B cell (primary cell): ENCODE measurements at regions not wholly inside any gene's neighbourhood (a gene's known extent, or its start where the extent isn't known, plus 50 kb on each side); places are given as distances from the start of the nearest gene placed in this dataset.

ENCODE experiments used
- ATAC-seq: fragments of 200-7000 bp; cut with Tn5 transposase; one replicate; pipeline ENCODE4 v1.10.0; 2021; ENCODE audit warnings: low read depth, mild to moderate bottlenecking, moderate number of reproducible peaks, moderate library complexity
- CTCF ChIA-PET: fragments of 350-600 bp; sonication (Branson Sonifier 250); formaldehyde crosslinking; loops from one replicate; lab custom pipeline; 2021; ENCODE audit warnings: antibody characterized with exemption, inconsistent platforms; lab: Charles Lee
- POLR2A ChIA-PET: fragments of 350-600 bp; sonication (Branson Sonifier 250); formaldehyde crosslinking; loops from one replicate; lab custom pipeline; 2021; ENCODE audit warnings: antibody characterized with exemption; lab: Charles Lee
- DNase-seq: peaks from one replicate; pipeline ENCODE4 v3.0.0; 2013
- H2AFZ ChIP-seq: 2 replicates; pipeline ENCODE4 v1.6.1; 2012; ENCODE audit warnings: mild to moderate bottlenecking, low read depth, low read length; ENCODE audit not compliant: insufficient read depth, poor library complexity, severe bottlenecking
- H3K27ac ChIP-seq, 2 donors: 1 replicate in 1 of 2; 2 replicates in 1 of 2; pipeline ENCODE4 v1.5.1; 2012 to 2013; ENCODE audit warnings: low read length in 2 of 2, mild to moderate bottlenecking in 2 of 2, moderate library complexity in 1 of 2
- H3K27me3 ChIP-seq, 4 experiments: fragments of 200-600 bp in 1 of 4; sonication (generic) in 1 of 4; replicated peaks in 1 of 4; 1 replicate in 2 of 4; 2 replicates in 2 of 4; pipeline versions ENCODE4 v1.6.1 to v1.7.0; 2013 to 2016; ENCODE audit warnings: low read length in 3 of 4, mild to moderate bottlenecking in 2 of 4, mixed read lengths in 1 of 4, moderate library complexity in 1 of 4; ENCODE audit not compliant: insufficient read depth in 4 of 4, control insufficient read depth in 3 of 4; ENCODE audit errors: control extremely low read depth in 1 of 4
- H3K36me3 ChIP-seq, 2 experiments: replicated peaks in 1 of 2; 1 replicate in 1 of 2; 2 replicates in 1 of 2; pipeline versions ENCODE4 v1.6.1 to v1.7.1; 2013; ENCODE audit warnings: low read length in 1 of 2; ENCODE audit not compliant: insufficient read depth in 2 of 2, control insufficient read depth in 1 of 2; ENCODE audit errors: control extremely low read depth in 1 of 2, extremely low read depth in 1 of 2
- H3K4me1 ChIP-seq, 2 donors: fragments of 200-600 bp in 1 of 2; sonication (generic) in 1 of 2; 1 replicate in 1 of 2; 2 replicates in 1 of 2; pipeline versions ENCODE4 v1.5.1 to v1.6.1; 2013 to 2017; ENCODE audit warnings: low read length in 2 of 2; ENCODE audit not compliant: control insufficient read depth in 2 of 2, insufficient read depth in 2 of 2
- H3K4me2 ChIP-seq: replicated peaks from 2 replicates; pipeline ENCODE3; 2012; ENCODE audit warnings: mild to moderate bottlenecking, low read depth, low read length; ENCODE audit not compliant: poor library complexity, severe bottlenecking
- H3K4me3 ChIP-seq, 5 experiments: fragments of 200-600 bp in 1 of 5; sonication (generic) in 1 of 5; 1 replicate in 3 of 5; 2 replicates in 2 of 5; pipeline versions ENCODE4 v1.5.1 to v1.7.0; 2011 to 2016; ENCODE audit warnings: low read length in 4 of 5, mild to moderate bottlenecking in 4 of 5, low read depth in 2 of 5, control low read depth in 1 of 5, moderate library complexity in 1 of 5; ENCODE audit not compliant: insufficient read depth in 1 of 5; ENCODE audit errors: control extremely low read depth in 1 of 5, extremely low read depth in 1 of 5
- H3K79me2 ChIP-seq: fragments of 200-600 bp; sonication (generic); one replicate; pipeline ENCODE4 v1.6.0; 2016; ENCODE audit warnings: low read length; ENCODE audit not compliant: control insufficient read depth, insufficient read depth
- H3K9ac ChIP-seq: fragments of 200-600 bp; sonication (generic); 2 replicates; pipeline ENCODE4 v1.6.1; 2017; ENCODE audit warnings: mild to moderate bottlenecking, low read length, moderate library complexity
- H3K9me3 ChIP-seq, 3 donors: one replicate each; pipeline versions ENCODE4 v1.6.1 to v1.7.1; 2013; ENCODE audit warnings: low read length in 2 of 3; ENCODE audit not compliant: control insufficient read depth in 2 of 3, insufficient read depth in 1 of 3; ENCODE audit errors: control extremely low read depth in 1 of 3
- H4K20me1 ChIP-seq: 2 replicates; pipeline ENCODE4 v1.6.0; 2012; ENCODE audit warnings: mild to moderate bottlenecking, low read length; ENCODE audit not compliant: insufficient read depth, control insufficient read depth, poor library complexity, severe bottlenecking
- H3K27ac Mint-ChIP-seq: one replicate; pipeline ENCODE4 v1.8.0; 2021; ENCODE audit warnings: mixed read lengths
- H3K27me3 Mint-ChIP-seq: one replicate; pipeline ENCODE4 v1.8.0; 2021; ENCODE audit warnings: mixed read lengths
- H3K4me1 Mint-ChIP-seq: one replicate; pipeline ENCODE4 v1.8.0; 2021; ENCODE audit warnings: mixed read lengths
- H3K4me3 Mint-ChIP-seq: one replicate; pipeline ENCODE4 v1.8.0; 2021; ENCODE audit warnings: mixed read lengths
- H3K9me3 Mint-ChIP-seq: one replicate; pipeline ENCODE4 v1.8.0; 2022; ENCODE audit warnings: mixed read lengths; ENCODE audit not compliant: insufficient read depth
- CTCF ChIP-seq: fragments of 200-600 bp; IDR thresholded peaks from one replicate; pipeline ENCODE4 v1.8.0; 2022; ENCODE audit warnings: antibody characterized with exemption, mild to moderate bottlenecking
- EZH2 ChIP-seq: IDR thresholded peaks from 2 replicates; pipeline ENCODE4 v1.6.1; 2012; ENCODE audit warnings: borderline replicate concordance, low read depth, mild to moderate bottlenecking, moderate library complexity, low read length; ENCODE audit not compliant: insufficient read depth, poor library complexity, severe bottlenecking
- WGBS: methylation state at CpG from one replicate; pipeline ENCODE4 v1.1.5; 2013; ENCODE audit warnings: missing lambda C conversion rate; ENCODE audit not compliant: insufficient coverage; 5-methylcytosine and 5-hydroxymethylcytosine counted together
- intact Hi-C: fragments of 100-400 bp; cut with micrococcal nuclease; formaldehyde crosslinking; loops from one replicate; pipeline ENCODE4 v1.10.0; 2022

GRCh38 chr21:35525443-35525842, 476.3 kb upstream of the RUNX1 start:
- Histone ChIP-seq H3K9me3 (no peaks in the 10 kb centered on the region), H3K4me1 (peaks cover 43 to 45% of the 10 kb centered on the region in 2 donors), H3K4me2 (peak overlapping the region; percentile 49), H3K36me3 (no peaks in the 10 kb centered on the region), H3K79me2 (no peaks in the 10 kb centered on the region), H2AFZ (peak overlapping the region; percentile 44), H3K9ac (peak overlapping the region; percentile 12), H3K4me3 (no peak overlapping the region), H3K27ac (peak overlapping the region; percentile 63 to 90), H4K20me1 (no peaks in the 10 kb centered on the region), H3K27me3 (no peaks in the 10 kb centered on the region)
- Mint-ChIP-seq H3K9me3 (no peaks in the 10 kb centered on the region), H3K27ac (peak overlapping the region; percentile 91), H3K4me3 (peak overlapping the region; percentile 49), H3K27me3 (no peaks in the 10 kb centered on the region), H3K4me1 (peaks cover 54% of the 10 kb centered on the region)
- no peak for TF ChIP-seq EZH2
- TF ChIP-seq CTCF, result no peak
- ChIA-PET CTCF (interaction anchor here (1.0 to 1.5 kb wide), 2 partner anchors 636 to 780 kb away, joined by 3 to 4 read pairs; no protein-coding TSS in a partner anchor), POLR2A (no interaction called here)
- DNase-seq (peak; percentile 77), ATAC-seq (peak; percentile 61)
- WGBS, result 0% methylated on average over 1 of the region's 2 CpGs
- intact Hi-C loops, result loop anchor here (5.0 to 10.0 kb wide), 2 partner anchors 88 to 641 kb away; no protein-coding TSS in a partner anchor

GRCh38 chr21:35521852-35522505, 472.9 kb upstream of the RUNX1 start:
- Histone ChIP-seq H3K27me3 (peaks cover 0 to 3% (median 0%) of the 10 kb centered on the region in 4 experiments), H3K9me3 (no peaks in the 10 kb centered on the region), H4K20me1 (no peaks in the 10 kb centered on the region), H2AFZ (no peak overlapping the region), H3K4me3 (no peak overlapping the region), H3K9ac (no peak overlapping the region), H3K79me2 (no peaks in the 10 kb centered on the region), H3K36me3 (no peaks in the 10 kb centered on the region), H3K4me2 (no peak overlapping the region), H3K27ac (no peak overlapping the region), H3K4me1 (peaks cover 18 to 20% of the 10 kb centered on the region in 2 donors)
- H3K27ac Mint-ChIP-seq, result no peak overlapping the region
- TF ChIP-seq EZH2 (no peak), CTCF (no peak)
- no peak overlapping the region for H3K4me3 Mint-ChIP-seq
- ChIA-PET POLR2A (no interaction called here), CTCF (no interaction called here)
- 85% methylated on average over 8 of the region's 10 CpGs for WGBS
- H3K9me3 Mint-ChIP-seq, result no peaks in the 10 kb centered on the region
- H3K4me1 Mint-ChIP-seq, result peaks cover 22% of the 10 kb centered on the region
- DNase-seq, result no peak
- H3K27me3 Mint-ChIP-seq, result peaks cover 9% of the 10 kb centered on the region
- ATAC-seq, result no peak
- intact Hi-C loops, result loop anchor here (10.0 kb wide), 1 partner anchor 637 kb away; no protein-coding TSS in a partner anchor
